Neural cell (in vitro differentiated cells): ENCODE measurements at regions not wholly inside any gene's neighbourhood (a gene's known extent, or its start where the extent isn't known, plus 50 kb on each side); places are given as distances from the start of the nearest gene placed in this dataset.
A peak's percentile ranks its signal among the peaks of the same experiment; 100 is the strongest.

ENCODE experiments used
- H2AFZ ChIP-seq: fragments of 200-600, 300-800 bp; sonication (generic), shearing (Covaris generic); 2 replicates; pipeline ENCODE4 v1.6.0; 2014; ENCODE audit warnings: low read depth, mild to moderate bottlenecking, antibody characterized with exemption, low read length, moderate library complexity
- H3F3A ChIP-seq: fragments of 200-600 bp; shearing (Covaris generic); 2 replicates; pipeline ENCODE4 v1.6.1; 2016; ENCODE audit warnings: mild to moderate bottlenecking, moderate library complexity, mixed read lengths, antibody characterized with exemption, low read length; ENCODE audit not compliant: insufficient read depth, poor library complexity, severe bottlenecking
- H3K27ac ChIP-seq: fragments of 200-600, 300-800 bp; sonication (generic), shearing (Covaris generic); 2 replicates; pipeline ENCODE4 v1.5.1; 2014; ENCODE audit warnings: mild to moderate bottlenecking, low read length, moderate library complexity
- H3K27me3 ChIP-seq: fragments of 300-800, 200-600 bp; sonication (generic), shearing (Covaris generic); 2 replicates; pipeline ENCODE4 v1.6.0; 2014; ENCODE audit warnings: mild to moderate bottlenecking, low read depth, low read length, moderate library complexity; ENCODE audit not compliant: insufficient read depth
- H3K36me3 ChIP-seq: fragments of 300-800, 200-600 bp; sonication (generic), shearing (Covaris generic); 2 replicates; pipeline ENCODE4 v1.5.1; 2014; ENCODE audit warnings: mild to moderate bottlenecking, antibody characterized with exemption, low read length, moderate library complexity; ENCODE audit not compliant: insufficient read depth
- H3K4me2 ChIP-seq: fragments of 300-800, 200-600 bp; sonication (generic), shearing (Covaris generic); 2 replicates; pipeline ENCODE4 v1.6.0; 2014; ENCODE audit warnings: mild to moderate bottlenecking, low read length
- H3K4me3 ChIP-seq: fragments of 300-800, 200-600 bp; sonication (generic), shearing (Covaris generic); 2 replicates; pipeline ENCODE4 v1.5.1; 2014; ENCODE audit warnings: mild to moderate bottlenecking, low read length, moderate library complexity
- H3K79me2 ChIP-seq: fragments of 200-600 bp; shearing (Covaris generic); replicated peaks from 2 replicates; pipeline ENCODE4 v1.6.0; 2014; ENCODE audit warnings: mild to moderate bottlenecking, low read length, moderate library complexity; ENCODE audit not compliant: insufficient read depth
- H3K9ac ChIP-seq: fragments of 300-800, 200-600 bp; sonication (generic), shearing (Covaris generic); 2 replicates; pipeline ENCODE4 v1.6.1; 2016; ENCODE audit warnings: mild to moderate bottlenecking, low read length, mixed read lengths
- H3K9me2 ChIP-seq: fragments of 200-600 bp; shearing (Covaris generic); 2 replicates; pipeline ENCODE4 v1.6.1; 2016; ENCODE audit warnings: mild to moderate bottlenecking, low read length, mixed read lengths; ENCODE audit not compliant: insufficient read depth
- H3K9me3 ChIP-seq: fragments of 200-600, 300-800 bp; sonication (generic), shearing (Covaris generic); 2 replicates; pipeline ENCODE4 v1.6.1; 2016; ENCODE audit warnings: mild to moderate bottlenecking, mixed run types, low read length, moderate library complexity, mixed read lengths
- H4K20me1 ChIP-seq: fragments of 200-600 bp; shearing (Covaris generic); 2 replicates; pipeline ENCODE4 v1.6.1; 2016; ENCODE audit warnings: mild to moderate bottlenecking, mixed run types; ENCODE audit not compliant: insufficient read depth
- CTCF ChIP-seq: fragments of 450-650 bp; IDR thresholded peaks from 2 replicates; pipeline ENCODE4 v1.5.1; 2014; ENCODE audit warnings: antibody characterized with exemption, mild to moderate bottlenecking, moderate library complexity; ENCODE audit not compliant: poor library complexity, severe bottlenecking
- EP300 ChIP-seq: fragments of 450-650 bp; conservative IDR thresholded peaks from 2 replicates; pipeline ENCODE4 v1.6.1; 2014; ENCODE audit warnings: antibody characterized with exemption, mild to moderate bottlenecking, moderate library complexity; ENCODE audit not compliant: poor library complexity, severe bottlenecking
- EZH2 ChIP-seq: fragments of 200-600, 300-800 bp; shearing (Covaris generic), sonication (generic); IDR thresholded peaks from 2 replicates; pipeline ENCODE4 v1.6.1; 2014; ENCODE audit warnings: antibody characterized with exemption, low read length, borderline replicate concordance, mild to moderate bottlenecking; ENCODE audit not compliant: insufficient read depth, poor library complexity, severe bottlenecking
- MXI1 ChIP-seq: fragments of 450-650 bp; conservative IDR thresholded peaks from 2 replicates; pipeline ENCODE4 v1.6.1; 2014; ENCODE audit warnings: antibody characterized with exemption, mild to moderate bottlenecking; ENCODE audit not compliant: poor library complexity, severe bottlenecking
- POLR2AphosphoS5 ChIP-seq: IDR thresholded peaks from 2 replicates; pipeline ENCODE4 v1.6.1; 2012
- RAD21 ChIP-seq: fragments of 450-650 bp; conservative IDR thresholded peaks from 2 replicates; pipeline ENCODE4 v1.6.1; 2014; ENCODE audit warnings: antibody characterized with exemption, mild to moderate bottlenecking, moderate library complexity
- REST ChIP-seq: IDR thresholded peaks from 2 replicates; pipeline ENCODE4 v1.6.1; 2012; ENCODE audit warnings: borderline replicate concordance
- SMC3 ChIP-seq: fragments of 450-650 bp; conservative IDR thresholded peaks from 2 replicates; pipeline ENCODE4 v1.6.1; 2014; ENCODE audit warnings: antibody characterized with exemption, mild to moderate bottlenecking, moderate library complexity; ENCODE audit not compliant: poor library complexity
- TAF1 ChIP-seq: IDR thresholded peaks from 2 replicates; pipeline ENCODE4 v1.6.1; 2012; ENCODE audit warnings: low read depth

- TF ChIP-seq REST (no peak), RAD21 (no peak)
These were observed 512.2 kb downstream of the LMO7 start for GRCh38 chr13:76148374-76148773.

GRCh38 chr13:76132532-76132931 is 496.4 kb downstream of the LMO7 start:
- Histone ChIP-seq H3K9ac (no peak overlapping the region), H2AFZ (no peak overlapping the region), H3K4me2 (no peak overlapping the region), H3K36me3 (no peaks in the 10 kb centered on the region), H3K27ac (no peak overlapping the region), H3K9me2 (no peaks in the 10 kb centered on the region), H3F3A (no peaks in the 10 kb centered on the region), H3K79me2 (no peaks in the 10 kb centered on the region), H3K9me3 (no peaks in the 10 kb centered on the region), H4K20me1 (no peaks in the 10 kb centered on the region), H3K4me3 (peak overlapping the region; percentile 24), H3K27me3 (no peaks in the 10 kb centered on the region)
- TF ChIP-seq REST: no peak
- no peak for TF ChIP-seq SMC3

More at GRCh38 chr13:76148374-76148773, 512.2 kb downstream of the LMO7 start:
- H2AFZ ChIP-seq: no peak overlapping the region
- no peak overlapping the region for H3K4me2 ChIP-seq
- H3K9ac ChIP-seq: no peak overlapping the region
- H3K27ac ChIP-seq: no peak overlapping the region
- H3K36me3 ChIP-seq: no peaks in the 10 kb centered on the region
- no peaks in the 10 kb centered on the region for H3K9me3 ChIP-seq
- H4K20me1 ChIP-seq: no peaks in the 10 kb centered on the region
- H3K79me2 ChIP-seq: no peaks in the 10 kb centered on the region
- H3K27me3 ChIP-seq: no peaks in the 10 kb centered on the region
- no peaks in the 10 kb centered on the region for H3F3A ChIP-seq
- H3K4me3 ChIP-seq: no peak overlapping the region
- peaks cover 4% of the 10 kb centered on the region for H3K9me2 ChIP-seq

GRCh38 chr13:76131551-76131950 is 495.4 kb downstream of the LMO7 start:
- Histone ChIP-seq H3K79me2 (no peaks in the 10 kb centered on the region), H3K9me3 (no peaks in the 10 kb centered on the region), H3F3A (no peaks in the 10 kb centered on the region), H2AFZ (no peak overlapping the region), H3K27me3 (no peaks in the 10 kb centered on the region), H3K27ac (no peak overlapping the region), H4K20me1 (no peaks in the 10 kb centered on the region), H3K4me2 (no peak overlapping the region), H3K4me3 (no peak overlapping the region), H3K36me3 (no peaks in the 10 kb centered on the region), H3K9ac (no peak overlapping the region), H3K9me2 (no peaks in the 10 kb centered on the region)
- TF ChIP-seq REST (no peak), RAD21 (no peak), TAF1 (no peak), EP300 (no peak), SMC3 (no peak), EZH2 (no peak), CTCF (no peak), MXI1 (no peak), POLR2AphosphoS5 (no peak)
